ENCODE measurements at regions not wholly inside any gene's neighbourhood (a gene's known extent, or its start where the extent isn't known, plus 50 kb on each side); places are given as distances from the start of the nearest gene placed in this dataset.

- no peaks in the 10 kb centered on the region for H3K36me3 ChIP-seq (ENCODE audit: control insufficient read depth, insufficient read depth, low read length)
- peaks cover 22% of the 10 kb centered on the region for H3K4me1 ChIP-seq (ENCODE audit: control insufficient read depth, insufficient read depth, low read length, poor library complexity, severe bottlenecking)
- 67% methylated on average over 1 of the region's 2 CpGs; no CpG with 5 or more reads in 1 of the 2 experiments for WGBS, 2 experiments (ENCODE audit: insufficient coverage in 2 of 2)
- H3K27ac ChIP-seq (ENCODE audit: low read depth, low read length, severe bottlenecking) = no peak overlapping the region
- no peaks in the 10 kb centered on the region for H3K9me3 ChIP-seq (ENCODE audit: control insufficient read depth, low read length)
- H3K4me3 ChIP-seq (ENCODE audit: extremely low read depth, insufficient read depth, low read length, poor library complexity, severe bottlenecking) = no peak overlapping the region
Measured at GRCh38 chr20:11218173-11218680, 544.4 kb upstream of the JAG1 start.

DNA sequence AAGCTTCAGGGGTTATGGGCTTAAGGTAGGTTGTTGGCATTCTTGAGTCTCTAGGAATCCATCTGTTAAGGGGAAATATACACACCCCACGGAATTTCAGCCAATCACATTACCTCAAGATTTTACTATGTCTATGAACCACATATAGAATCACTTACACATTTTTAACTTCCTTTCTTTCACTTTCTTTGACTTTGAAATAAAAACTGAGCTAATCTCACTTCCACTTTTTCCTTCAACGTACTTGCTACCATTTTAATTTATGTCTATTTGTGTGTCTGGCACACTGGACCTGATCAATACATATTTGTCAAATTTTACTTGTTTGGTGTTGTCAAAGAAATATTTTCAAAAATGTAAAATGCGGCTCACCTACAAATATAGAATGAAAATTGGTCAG is 545.4 kb upstream of the JAG1 start:
- Histone ChIP-seq H3K4me3 (ENCODE audit: extremely low read depth, insufficient read depth, low read length, poor library complexity, severe bottlenecking) (no peak overlapping the region), H3K9me3 (ENCODE audit: control insufficient read depth, low read length) (no peaks in the 10 kb centered on the region), H3K27ac (ENCODE audit: low read depth, low read length, severe bottlenecking) (no peak overlapping the region), H3K36me3 (ENCODE audit: control insufficient read depth, insufficient read depth, low read length) (no peaks in the 10 kb centered on the region), H3K4me1 (ENCODE audit: control insufficient read depth, insufficient read depth, low read length, poor library complexity, severe bottlenecking) (peaks cover 22% of the 10 kb centered on the region)
- 100% methylated on average over 1 of the region's 3 CpGs; no CpG with 5 or more reads in 1 of the 2 experiments for WGBS, 2 experiments (ENCODE audit: insufficient coverage in 2 of 2)

GRCh38 chr20:11221046-11221445 is 547.2 kb upstream of the JAG1 start:
- Histone ChIP-seq H3K27ac (ENCODE audit: low read depth, low read length, severe bottlenecking) (no peak overlapping the region), H3K4me1 (ENCODE audit: control insufficient read depth, insufficient read depth, low read length, poor library complexity, severe bottlenecking) (peaks cover 13% of the 10 kb centered on the region), H3K36me3 (ENCODE audit: control insufficient read depth, insufficient read depth, low read length) (no peaks in the 10 kb centered on the region), H3K9me3 (ENCODE audit: control insufficient read depth, low read length) (no peaks in the 10 kb centered on the region), H3K4me3 (ENCODE audit: extremely low read depth, insufficient read depth, low read length, poor library complexity, severe bottlenecking) (no peak overlapping the region)
- WGBS, 2 experiments (ENCODE audit: insufficient coverage in 2 of 2) = 83 to 93% methylated on average over 1 to 2 of the region's 2 CpGs

DNA sequence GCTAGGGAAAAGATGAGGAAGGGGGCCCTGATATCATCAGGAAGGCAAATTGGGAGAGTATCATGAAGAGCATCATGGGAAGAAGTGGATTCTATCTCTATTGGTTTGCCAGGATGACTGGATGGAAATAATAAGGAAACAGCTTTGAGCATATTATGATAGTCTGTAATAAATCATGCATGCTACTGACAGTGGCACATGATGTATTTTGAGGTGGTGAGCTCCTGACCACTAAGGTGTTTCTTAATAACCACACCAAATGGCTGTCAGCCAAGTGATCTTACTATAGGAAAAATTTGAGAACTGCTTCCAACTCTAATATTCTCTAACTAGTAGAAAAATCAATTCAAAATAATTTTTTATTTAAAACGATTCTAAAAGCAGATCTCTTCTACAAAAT is 548.4 kb upstream of the JAG1 start:
- Histone ChIP-seq H3K4me1 (ENCODE audit: control insufficient read depth, insufficient read depth, low read length, poor library complexity, severe bottlenecking) (peaks cover 4% of the 10 kb centered on the region), H3K27ac (ENCODE audit: low read depth, low read length, severe bottlenecking) (no peak overlapping the region), H3K4me3 (ENCODE audit: extremely low read depth, insufficient read depth, low read length, poor library complexity, severe bottlenecking) (no peak overlapping the region), H3K9me3 (ENCODE audit: control insufficient read depth, low read length) (no peaks in the 10 kb centered on the region), H3K36me3 (ENCODE audit: control insufficient read depth, insufficient read depth, low read length) (no peaks in the 10 kb centered on the region)
- WGBS, 2 experiments (ENCODE audit: insufficient coverage in 2 of 2) = no CpG with 5 or more reads among the region's 1 CpG

GRCh38 chr20:11227602-11228001 is 553.8 kb upstream of the JAG1 start:
- Histone ChIP-seq H3K36me3 (ENCODE audit: control insufficient read depth, insufficient read depth, low read length) (no peaks in the 10 kb centered on the region), H3K27ac (ENCODE audit: low read depth, low read length, severe bottlenecking) (no peak overlapping the region), H3K9me3 (ENCODE audit: control insufficient read depth, low read length) (no peaks in the 10 kb centered on the region), H3K4me1 (ENCODE audit: control insufficient read depth, insufficient read depth, low read length, poor library complexity, severe bottlenecking) (peaks cover 14% of the 10 kb centered on the region), H3K4me3 (ENCODE audit: extremely low read depth, insufficient read depth, low read length, poor library complexity, severe bottlenecking) (no peak overlapping the region)
- WGBS, 2 experiments (ENCODE audit: insufficient coverage in 2 of 2) = 97 to 100% methylated on average over 3 of the region's 3 CpGs

DNA sequence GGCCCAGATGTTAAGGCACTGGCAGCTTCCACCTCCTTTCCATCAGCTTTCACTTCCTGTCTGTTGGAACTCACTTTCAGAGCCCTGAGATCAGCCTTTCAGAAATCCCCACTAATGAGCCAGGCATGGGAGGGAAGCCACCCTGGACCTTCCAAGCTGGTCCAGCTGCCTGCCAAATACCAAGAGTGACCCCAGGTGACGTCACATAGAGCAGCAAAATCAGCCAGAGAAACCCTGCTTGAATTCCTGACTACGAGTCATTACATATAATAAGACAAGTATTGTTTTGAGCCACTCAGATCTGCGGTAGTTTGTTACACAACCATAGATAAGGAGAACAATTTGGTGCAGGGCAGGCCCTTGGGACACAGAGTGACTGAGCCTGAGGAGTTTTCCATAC is 556.0 kb upstream of the JAG1 start:
- no peak overlapping the region for H3K4me3 ChIP-seq (ENCODE audit: extremely low read depth, insufficient read depth, low read length, poor library complexity, severe bottlenecking)
- H3K36me3 ChIP-seq (ENCODE audit: control insufficient read depth, insufficient read depth, low read length) = no peaks in the 10 kb centered on the region
- peaks cover 33% of the 10 kb centered on the region for H3K4me1 ChIP-seq (ENCODE audit: control insufficient read depth, insufficient read depth, low read length, poor library complexity, severe bottlenecking)
- H3K27ac ChIP-seq (ENCODE audit: low read depth, low read length, severe bottlenecking) = peak overlapping the region; percentile 76
- WGBS, 2 experiments (ENCODE audit: insufficient coverage in 2 of 2) = 20 to 58% methylated on average over 1 to 2 of the region's 3 CpGs
- H3K9me3 ChIP-seq (ENCODE audit: control insufficient read depth, low read length) = no peaks in the 10 kb centered on the region

GRCh38 chr20:11230999-11231398 is 557.2 kb upstream of the JAG1 start:
- Histone ChIP-seq H3K27ac (ENCODE audit: low read depth, low read length, severe bottlenecking) (no peak overlapping the region), H3K9me3 (ENCODE audit: control insufficient read depth, low read length) (no peaks in the 10 kb centered on the region), H3K36me3 (ENCODE audit: control insufficient read depth, insufficient read depth, low read length) (no peaks in the 10 kb centered on the region), H3K4me1 (ENCODE audit: control insufficient read depth, insufficient read depth, low read length, poor library complexity, severe bottlenecking) (peaks cover 44% of the 10 kb centered on the region), H3K4me3 (ENCODE audit: extremely low read depth, insufficient read depth, low read length, poor library complexity, severe bottlenecking) (no peak overlapping the region)
- WGBS, 2 experiments (ENCODE audit: insufficient coverage in 2 of 2) = 80% methylated on average over 1 of the region's 1 CpG; no CpG with 5 or more reads in 1 of the 2 experiments

DNA sequence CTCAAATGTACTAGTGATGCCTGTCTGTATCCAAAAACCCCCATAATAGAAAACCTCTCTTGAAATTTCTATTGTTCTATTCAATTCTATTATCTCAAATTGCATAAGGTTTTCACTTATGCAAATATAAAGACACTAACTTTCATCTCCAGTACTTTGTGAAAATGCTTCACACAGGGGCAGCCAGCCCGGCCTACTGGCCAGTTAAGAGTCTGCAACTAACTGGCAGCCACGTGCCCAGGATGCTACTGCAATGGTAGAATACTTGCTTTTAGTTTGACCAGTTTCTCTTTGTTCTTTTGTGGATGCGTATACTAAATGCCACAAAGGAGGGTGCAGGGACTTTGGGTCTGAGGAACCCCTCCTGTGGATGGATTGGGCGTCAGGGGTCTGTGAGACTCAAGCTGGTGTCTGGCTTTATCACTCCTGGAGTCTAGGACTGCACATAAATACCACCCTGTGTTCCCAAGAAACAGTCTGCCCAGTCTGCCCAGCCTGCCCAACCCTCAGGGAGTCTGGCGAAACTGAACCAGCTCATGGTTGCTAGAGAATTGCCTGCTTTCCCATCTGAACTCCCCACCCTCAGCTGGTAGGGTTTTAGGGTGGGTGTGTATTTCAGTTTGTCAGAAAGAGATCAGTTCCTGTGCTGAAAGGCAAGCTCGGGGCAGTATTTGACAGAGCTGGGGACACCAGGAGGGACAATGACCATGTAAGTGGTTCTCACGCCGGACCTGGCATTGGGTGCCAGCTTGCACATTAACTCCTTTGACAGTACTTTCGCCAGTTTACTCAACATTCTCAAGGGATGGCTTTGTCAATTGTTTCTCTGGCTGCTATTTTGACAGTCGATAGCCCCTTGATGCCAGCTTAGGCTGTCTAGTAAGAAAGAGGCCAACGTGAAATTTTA is 558.2 kb upstream of the JAG1 start:
- Histone ChIP-seq H3K4me1 (ENCODE audit: control insufficient read depth, insufficient read depth, low read length, poor library complexity, severe bottlenecking) (peaks cover 47% of the 10 kb centered on the region), H3K36me3 (ENCODE audit: control insufficient read depth, insufficient read depth, low read length) (no peaks in the 10 kb centered on the region), H3K27ac (ENCODE audit: low read depth, low read length, severe bottlenecking) (no peak overlapping the region), H3K4me3 (ENCODE audit: extremely low read depth, insufficient read depth, low read length, poor library complexity, severe bottlenecking) (no peak overlapping the region), H3K9me3 (ENCODE audit: control insufficient read depth, low read length) (no peaks in the 10 kb centered on the region)
- 97 to 98% methylated on average over 7 to 10 of the region's 11 CpGs for WGBS, 2 experiments (ENCODE audit: insufficient coverage in 2 of 2)

DNA sequence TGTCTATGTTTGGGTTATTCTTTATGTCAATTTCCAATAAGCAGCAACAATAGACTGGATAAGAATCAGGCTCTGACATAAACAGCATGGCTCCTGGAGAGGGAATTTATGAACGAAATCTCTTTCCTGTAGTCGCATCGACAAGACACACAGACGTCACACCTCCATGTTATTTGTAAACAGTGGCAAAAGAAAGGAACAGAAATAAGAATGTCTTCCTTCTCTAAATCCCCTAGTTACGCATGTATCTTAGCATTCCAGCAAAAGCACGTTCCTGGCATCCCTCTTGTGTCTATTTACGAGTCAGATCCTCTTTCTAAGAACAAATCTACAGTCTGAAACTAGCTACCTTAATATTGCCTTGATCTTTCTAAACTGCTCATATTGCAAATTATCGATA is 559.1 kb upstream of the JAG1 start:
- Histone ChIP-seq H3K36me3 (ENCODE audit: control insufficient read depth, insufficient read depth, low read length) (no peaks in the 10 kb centered on the region), H3K4me1 (ENCODE audit: control insufficient read depth, insufficient read depth, low read length, poor library complexity, severe bottlenecking) (peaks cover 47% of the 10 kb centered on the region), H3K27ac (ENCODE audit: low read depth, low read length, severe bottlenecking) (no peak overlapping the region), H3K9me3 (ENCODE audit: control insufficient read depth, low read length) (no peaks in the 10 kb centered on the region), H3K4me3 (ENCODE audit: extremely low read depth, insufficient read depth, low read length, poor library complexity, severe bottlenecking) (no peak overlapping the region)
- 82 to 90% methylated on average over 7 of the region's 8 CpGs for WGBS, 2 experiments (ENCODE audit: insufficient coverage in 2 of 2)

DNA sequence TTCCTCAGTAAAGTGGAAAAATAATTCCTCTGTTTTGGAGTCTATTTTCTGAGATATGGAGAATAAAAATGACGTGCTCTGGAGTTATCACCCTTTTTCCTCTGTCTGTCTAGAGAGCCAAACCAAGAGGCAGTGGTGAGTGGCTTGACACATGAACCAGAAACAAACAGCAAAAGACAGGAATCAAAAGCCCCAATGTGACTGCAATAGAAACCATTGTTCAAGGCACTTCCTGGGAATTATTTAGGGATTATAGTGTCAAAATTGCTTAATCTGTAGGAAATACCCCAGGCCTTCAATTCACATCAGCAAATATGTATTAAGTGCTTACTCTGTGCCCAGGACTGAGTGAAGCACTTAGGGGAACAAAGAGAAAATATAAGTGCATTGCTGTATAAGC is 560.4 kb upstream of the JAG1 start:
- no peaks in the 10 kb centered on the region for H3K36me3 ChIP-seq (ENCODE audit: control insufficient read depth, insufficient read depth, low read length)
- H3K27ac ChIP-seq (ENCODE audit: low read depth, low read length, severe bottlenecking) = peak overlapping the region; percentile 80
- WGBS, 2 experiments (ENCODE audit: insufficient coverage in 2 of 2) = 67% methylated on average over 1 of the region's 1 CpG; no CpG with 5 or more reads in 1 of the 2 experiments
- H3K4me3 ChIP-seq (ENCODE audit: extremely low read depth, insufficient read depth, low read length, poor library complexity, severe bottlenecking) = no peak overlapping the region
- H3K9me3 ChIP-seq (ENCODE audit: control insufficient read depth, low read length) = no peaks in the 10 kb centered on the region
- peaks cover 43% of the 10 kb centered on the region for H3K4me1 ChIP-seq (ENCODE audit: control insufficient read depth, insufficient read depth, low read length, poor library complexity, severe bottlenecking)

- Histone ChIP-seq H3K36me3 (ENCODE audit: control insufficient read depth, insufficient read depth, low read length) (no peaks in the 10 kb centered on the region), H3K4me1 (ENCODE audit: control insufficient read depth, insufficient read depth, low read length, poor library complexity, severe bottlenecking) (peaks cover 43% of the 10 kb centered on the region), H3K27ac (ENCODE audit: low read depth, low read length, severe bottlenecking) (peak overlapping the region; percentile 80), H3K9me3 (ENCODE audit: control insufficient read depth, low read length) (no peaks in the 10 kb centered on the region), H3K4me3 (ENCODE audit: extremely low read depth, insufficient read depth, low read length, poor library complexity, severe bottlenecking) (no peak overlapping the region)
- 50% methylated on average over 1 of the region's 1 CpG for WGBS, 2 experiments (ENCODE audit: insufficient coverage in 2 of 2)
Measured at GRCh38 chr20:11234608-11235007, 560.8 kb upstream of the JAG1 start.

All from mesodermal cell (in vitro differentiated cells).